SK-N-MC (cell line): ENCODE measurements at regions not wholly inside any gene's neighbourhood (a gene's known extent, or its start where the extent isn't known, plus 50 kb on each side); places are given as distances from the start of the nearest gene placed in this dataset.

Source experiments
- EZH2 ChIP-seq: fragments of 200-600 bp; sonication (generic); IDR thresholded peaks from one replicate; pipeline ENCODE4 v1.6.1; 2017; ENCODE audit warnings: antibody characterized with exemption
- POLR2AphosphoS5 ChIP-seq: IDR thresholded peaks from 2 replicates; pipeline ENCODE4 v1.6.1; 2012; ENCODE audit warnings: mild to moderate bottlenecking, low read depth, low read length, borderline replicate concordance

DNA sequence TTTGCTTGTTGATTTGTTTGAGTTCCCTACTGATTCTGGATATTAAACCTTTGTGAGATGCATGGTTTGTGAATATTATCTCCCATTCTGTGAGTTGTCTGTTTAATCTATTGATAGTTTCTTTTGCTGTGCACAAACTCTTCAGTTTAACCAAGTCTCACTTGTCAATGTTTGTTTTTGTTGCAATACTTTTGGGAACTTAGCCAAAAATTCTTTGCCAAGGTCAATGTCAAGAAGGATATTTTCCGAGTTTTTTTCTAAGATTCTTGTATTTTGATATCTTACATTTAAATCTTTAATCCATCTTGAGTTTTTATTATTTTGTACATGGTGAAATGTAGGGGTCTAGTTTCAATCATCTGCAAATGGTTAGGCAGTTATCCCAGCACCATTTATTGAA lies 1230.7 kb upstream of the NCAM2 start:
- TF ChIP-seq POLR2AphosphoS5: no peak
- no peak for TF ChIP-seq EZH2
